HS-5 (cell line): ENCODE measurements at regions not wholly inside any gene's neighbourhood (a gene's known extent, or its start where the extent isn't known, plus 50 kb on each side); places are given as distances from the start of the nearest gene placed in this dataset.

ENCODE experiments used
- DNase-seq: peaks from one replicate; pipeline ENCODE4 v3.0.0-alpha.2; 2012; ENCODE audit warnings: low read depth

GRCh38 chr11:26095340-26095739 lies 236.6 kb upstream of the ANO3 start:
- DNase-seq = no peak

GRCh38 chr11:26096451-26096850 lies 235.5 kb upstream of the ANO3 start:
- DNase-seq = no peak

- DNase-seq = no peak
These were observed 229.6 kb upstream of the ANO3 start for GRCh38 chr11:26102325-26102724.

- no peak for DNase-seq
These were observed 226.0 kb upstream of the ANO3 start for GRCh38 chr11:26105762-26106423.

- no peak for DNase-seq
These were observed 225.2 kb upstream of the ANO3 start for GRCh38 chr11:26106726-26107125.

- DNase-seq = no peak
These were observed 222.1 kb upstream of the ANO3 start for GRCh38 chr11:26109658-26110368.

GRCh38 chr11:26112264-26112663 lies 219.7 kb upstream of the ANO3 start:
- DNase-seq = no peak

- DNase-seq = no peak
These were observed 210.5 kb upstream of the ANO3 start for GRCh38 chr11:26121466-26121865.

GRCh38 chr11:26126741-26127140 lies 205.2 kb upstream of the ANO3 start:
- DNase-seq = no peak

GRCh38 chr11:26127336-26127735 lies 204.6 kb upstream of the ANO3 start:
- no peak for DNase-seq

- DNase-seq = no peak
These were observed 200.5 kb upstream of the ANO3 start for GRCh38 chr11:26131406-26131805.

GRCh38 chr11:26134053-26134452 lies 197.9 kb upstream of the ANO3 start:
- no peak for DNase-seq

GRCh38 chr11:26134481-26135355 lies 197.2 kb upstream of the ANO3 start:
- no peak for DNase-seq

- DNase-seq = no peak
These were observed 194.3 kb upstream of the ANO3 start for GRCh38 chr11:26137651-26138050.

GRCh38 chr11:26142891-26143290 lies 189.0 kb upstream of the ANO3 start:
- DNase-seq = no peak

GRCh38 chr11:26143566-26144290 lies 188.2 kb upstream of the ANO3 start:
- DNase-seq = no peak

GRCh38 chr11:26144291-26144690 lies 187.6 kb upstream of the ANO3 start:
- DNase-seq = no peak

GRCh38 chr11:26144911-26145310 lies 187.0 kb upstream of the ANO3 start:
- DNase-seq = no peak

GRCh38 chr11:26149585-26149984 lies 182.3 kb upstream of the ANO3 start:
- no peak for DNase-seq

- DNase-seq = no peak
These were observed 181.9 kb upstream of the ANO3 start for GRCh38 chr11:26150031-26150430.

GRCh38 chr11:26158251-26158650 lies 173.7 kb upstream of the ANO3 start:
- DNase-seq = no peak

- DNase-seq = no peak
These were observed 169.6 kb upstream of the ANO3 start for GRCh38 chr11:26162291-26162690.
